Type B pancreatic cell (in vitro differentiated cells): ENCODE measurements at regions not wholly inside any gene's neighbourhood (a gene's known extent, or its start where the extent isn't known, plus 50 kb on each side); places are given as distances from the start of the nearest gene placed in this dataset.

ENCODE experiments used
- DNase-seq: peaks from one replicate; pipeline ENCODE4 v3.0.0; 2021; ENCODE audit warnings: mixed read lengths; ENCODE audit not compliant: unreplicated experiment; ENCODE audit errors: extremely low spot score
- H3K27ac Mint-ChIP-seq: 2 replicates; pipeline ENCODE4 v1.8.0; 2021; ENCODE audit warnings: mild to moderate bottlenecking, mixed read lengths
- H3K27me3 Mint-ChIP-seq: 2 replicates; pipeline ENCODE4 v1.8.0; 2021; ENCODE audit warnings: mixed read lengths
- H3K36me3 Mint-ChIP-seq: 2 replicates; pipeline ENCODE4 v1.8.0; 2021; ENCODE audit warnings: mixed read lengths
- H3K4me1 Mint-ChIP-seq: one replicate; pipeline ENCODE4 v1.8.0; 2021; ENCODE audit warnings: mixed read lengths; ENCODE audit not compliant: unreplicated experiment
- H3K4me3 Mint-ChIP-seq: 2 replicates; pipeline ENCODE4 v1.8.0; 2021; ENCODE audit warnings: mild to moderate bottlenecking, mixed read lengths
- H3K9me3 Mint-ChIP-seq: 2 replicates; pipeline ENCODE4 v1.8.0; 2021; ENCODE audit warnings: mixed read lengths
- CTCF ChIP-seq: fragments of 200-600 bp; sonication (generic); conservative IDR thresholded peaks from 2 replicates; pipeline ENCODE4 v1.5.0; 2021; ENCODE audit warnings: antibody characterized with exemption, mild to moderate bottlenecking

- H3K9me3 Mint-ChIP-seq: no peaks in the 10 kb centered on the region
Observed at GRCh38 chr4:177182166-177182565, 127.5 kb upstream of the NEIL3 start.

GRCh38 chr4:177182728-177183127 is 126.9 kb upstream of the NEIL3 start:
- no peaks in the 10 kb centered on the region for H3K9me3 Mint-ChIP-seq
- no peak for DNase-seq
- no peak for TF ChIP-seq CTCF
- no peaks in the 10 kb centered on the region for H3K27me3 Mint-ChIP-seq
- no peaks in the 10 kb centered on the region for H3K4me1 Mint-ChIP-seq
- no peaks in the 10 kb centered on the region for H3K36me3 Mint-ChIP-seq
- H3K4me3 Mint-ChIP-seq: no peak overlapping the region
- no peak overlapping the region for H3K27ac Mint-ChIP-seq

More at GRCh38 chr4:177182166-177182565, 127.5 kb upstream of the NEIL3 start:
- no peak for TF ChIP-seq CTCF
- DNase-seq: no peak
- H3K36me3 Mint-ChIP-seq: no peaks in the 10 kb centered on the region
- H3K4me3 Mint-ChIP-seq: no peak overlapping the region
- no peaks in the 10 kb centered on the region for H3K27me3 Mint-ChIP-seq
- no peaks in the 10 kb centered on the region for H3K4me1 Mint-ChIP-seq
- H3K27ac Mint-ChIP-seq: no peak overlapping the region

- no peak overlapping the region for H3K4me3 Mint-ChIP-seq
- no peak overlapping the region for H3K27ac Mint-ChIP-seq
- H3K9me3 Mint-ChIP-seq: no peaks in the 10 kb centered on the region
- no peak for DNase-seq
- no peaks in the 10 kb centered on the region for H3K36me3 Mint-ChIP-seq
- no peaks in the 10 kb centered on the region for H3K4me1 Mint-ChIP-seq
- no peaks in the 10 kb centered on the region for H3K27me3 Mint-ChIP-seq
- no peak for TF ChIP-seq CTCF
Observed at GRCh38 chr4:177185151-177185550, 124.5 kb upstream of the NEIL3 start.

GRCh38 chr4:177185579-177185978 is 124.1 kb upstream of the NEIL3 start:
- no peak overlapping the region for H3K27ac Mint-ChIP-seq
- no peaks in the 10 kb centered on the region for H3K27me3 Mint-ChIP-seq
- no peaks in the 10 kb centered on the region for H3K4me1 Mint-ChIP-seq
- no peak for TF ChIP-seq CTCF
- H3K9me3 Mint-ChIP-seq: no peaks in the 10 kb centered on the region
- no peak for DNase-seq
- H3K36me3 Mint-ChIP-seq: no peaks in the 10 kb centered on the region
- H3K4me3 Mint-ChIP-seq: no peak overlapping the region

- Mint-ChIP-seq H3K27me3 (no peaks in the 10 kb centered on the region), H3K4me1 (peaks cover 7% of the 10 kb centered on the region), H3K9me3 (no peaks in the 10 kb centered on the region), H3K4me3 (no peak overlapping the region), H3K36me3 (no peaks in the 10 kb centered on the region), H3K27ac (no peak overlapping the region)
- DNase-seq: no peak
- no peak for TF ChIP-seq CTCF
Observed at GRCh38 chr4:177187371-177187770, 122.3 kb upstream of the NEIL3 start.

- no peak for TF ChIP-seq CTCF
- Mint-ChIP-seq H3K27me3 (no peaks in the 10 kb centered on the region), H3K4me3 (peak overlapping the region; percentile 15)
Observed at GRCh38 chr4:177190995-177191580, 118.6 kb upstream of the NEIL3 start.

More at GRCh38 chr4:177190995-177191580, 118.6 kb upstream of the NEIL3 start:
- H3K27ac Mint-ChIP-seq: no peak overlapping the region
- H3K4me1 Mint-ChIP-seq: peaks cover 9% of the 10 kb centered on the region
- H3K36me3 Mint-ChIP-seq: no peaks in the 10 kb centered on the region
- DNase-seq: no peak
- no peaks in the 10 kb centered on the region for H3K9me3 Mint-ChIP-seq
